ENCODE measurements at regions not wholly inside any gene's neighbourhood (a gene's known extent, or its start where the extent isn't known, plus 50 kb on each side); places are given as distances from the start of the nearest gene placed in this dataset.
"Not testable (repeated sequence)": the region's sequence is repeated elsewhere in the genome, so short reads cannot be mapped to it uniquely, and the experiment has no call there.

DNA sequence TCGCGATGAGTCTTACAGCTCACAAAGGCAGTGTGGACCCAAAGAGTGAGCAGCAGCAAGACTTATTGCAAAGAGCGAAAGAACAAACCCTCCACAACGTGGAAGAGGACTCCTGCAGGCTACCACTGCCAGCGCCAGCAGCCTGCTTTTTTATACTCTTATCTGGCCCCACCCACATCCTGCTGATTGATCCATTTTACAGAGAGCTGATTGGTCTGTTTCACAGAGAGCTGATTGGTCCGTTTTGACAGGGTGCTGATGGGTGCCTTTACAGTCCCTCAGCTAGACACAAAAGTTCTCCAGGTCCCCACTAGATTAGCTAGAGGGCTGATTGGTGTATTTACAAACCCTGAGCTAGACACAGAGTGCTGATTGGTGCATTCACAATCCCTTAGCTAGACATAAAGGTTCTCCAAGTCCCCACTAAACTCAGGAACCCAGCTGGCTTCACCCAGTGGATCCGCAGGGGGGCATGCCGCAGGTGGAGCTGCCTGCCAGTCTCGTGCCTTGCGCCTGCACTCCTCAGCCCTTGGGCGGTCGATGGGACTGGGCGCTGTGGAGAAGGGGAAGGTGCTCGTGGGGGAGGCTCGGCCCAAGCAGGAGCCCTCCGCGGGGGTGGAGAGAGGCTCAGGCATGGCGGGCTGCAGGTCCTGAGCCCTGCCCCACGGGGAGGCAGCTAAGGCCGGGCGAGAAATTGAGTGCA is 75.7 kb downstream of the QDPR start:
- ATAC-seq; intact Hi-C loops (cut with DNase I, micrococcal nuclease); DNase-seq: not testable (repeated sequence)

- intact Hi-C loops (cut with DNase I, micrococcal nuclease), result no loop called here
- DNase-seq (no peak), ATAC-seq (no peak)
Measured at GRCh38 chr4:17433827-17434226, 78.1 kb downstream of the QDPR start.

DNA sequence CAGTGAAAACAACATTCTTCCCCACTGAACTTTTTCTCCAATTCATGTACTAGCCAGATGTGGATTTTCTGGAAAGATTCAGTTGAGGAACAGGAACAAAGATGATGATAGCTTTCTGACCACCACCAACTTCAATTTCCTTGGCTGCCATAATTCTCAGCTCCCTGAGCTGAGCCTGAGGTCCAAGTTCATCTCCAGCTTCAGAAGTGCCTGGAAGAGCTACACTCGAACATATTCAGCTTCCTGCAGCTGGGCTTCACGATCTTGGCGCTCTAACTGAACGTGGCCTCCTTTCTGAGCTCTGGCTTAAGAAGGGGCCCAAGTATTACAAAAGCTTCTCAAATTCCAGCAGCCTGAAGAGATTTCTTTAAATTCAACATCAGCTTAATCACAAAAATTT is 83.9 kb downstream of the QDPR start:
- intact Hi-C loops (cut with DNase I, micrococcal nuclease), result no loop called here
- ATAC-seq, result no peak

GRCh38 chr4:17426222-17426621 is 85.7 kb downstream of the QDPR start:
- DNase-seq (no peak), ATAC-seq (no peak)
- intact Hi-C loops (cut with DNase I, micrococcal nuclease), result no loop called here

More for the DNA sequence above, 83.9 kb downstream of the QDPR start:
- no peak for DNase-seq

GRCh38 chr4:17418010-17418409 is 93.9 kb downstream of the QDPR start:
- ATAC-seq (no peak), DNase-seq (no peak)
- intact Hi-C loops (cut with DNase I, micrococcal nuclease), result no loop called here

DNA sequence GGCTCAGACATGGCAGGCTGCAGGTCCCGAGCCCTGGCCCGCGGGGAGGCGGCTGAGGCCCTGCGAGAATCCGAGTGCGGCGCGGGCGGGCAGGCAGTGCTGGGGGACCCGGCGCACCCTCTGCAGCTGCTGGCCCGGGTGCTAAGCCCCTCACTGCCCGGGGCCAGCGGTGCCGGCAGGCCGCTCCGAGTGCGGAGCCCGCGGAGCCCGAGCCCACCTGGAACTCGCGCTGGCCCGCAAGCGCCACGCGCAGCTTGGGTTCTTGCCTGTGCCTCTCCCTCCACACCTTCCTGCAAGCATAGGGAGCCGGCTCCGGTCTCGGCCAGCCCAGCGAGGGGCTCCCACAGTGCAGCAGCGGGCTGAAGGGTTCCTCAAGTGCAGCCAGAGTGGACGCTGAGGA is 97.5 kb downstream of the QDPR start:
- intact Hi-C loops (cut with DNase I, micrococcal nuclease), result no loop called here
- no peak for DNase-seq
- ATAC-seq, result no peak

GRCh38 chr4:17400686-17401085 is 111.2 kb downstream of the QDPR start:
- ATAC-seq, result no peak
- intact Hi-C loops (cut with DNase I, micrococcal nuclease), result no loop called here
- DNase-seq, result no peak

GRCh38 chr4:17398805-17399204 is 113.1 kb downstream of the QDPR start:
- intact Hi-C loops (cut with DNase I, micrococcal nuclease), result no loop called here
- DNase-seq (no peak), ATAC-seq (no peak)

DNA sequence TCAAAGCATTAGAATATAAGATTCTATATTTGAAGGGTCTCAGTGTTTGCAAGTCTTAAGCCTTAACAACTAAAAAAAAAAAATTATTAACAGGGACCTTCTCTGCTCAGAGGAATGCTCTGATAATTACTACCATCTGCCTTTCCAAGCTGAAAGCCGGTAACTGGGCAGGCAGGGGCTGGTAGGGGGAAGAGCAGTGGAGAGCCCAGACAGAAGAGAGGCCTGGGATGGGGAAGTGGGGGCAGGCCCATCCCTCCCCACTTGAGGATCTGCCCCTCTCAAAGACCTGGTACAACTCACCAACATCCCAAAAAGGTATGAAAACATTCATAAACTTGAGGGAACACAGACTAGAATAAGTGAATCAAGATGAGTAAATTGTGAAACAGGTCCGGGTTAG is 113.9 kb downstream of the QDPR start:
- ATAC-seq, result no peak
- intact Hi-C loops (cut with DNase I, micrococcal nuclease), result no loop called here
- DNase-seq, result no peak

- ATAC-seq, result no peak
- DNase-seq, result no peak
- intact Hi-C loops (cut with DNase I, micrococcal nuclease), result no loop called here
Measured at GRCh38 chr4:17397611-17398010, 114.3 kb downstream of the QDPR start.

- intact Hi-C loops (cut with DNase I, micrococcal nuclease), result no loop called here
- no peak for DNase-seq
- ATAC-seq, result peak; percentile 45
Measured at GRCh38 chr4:17385403-17385802, 126.5 kb downstream of the QDPR start.

DNA sequence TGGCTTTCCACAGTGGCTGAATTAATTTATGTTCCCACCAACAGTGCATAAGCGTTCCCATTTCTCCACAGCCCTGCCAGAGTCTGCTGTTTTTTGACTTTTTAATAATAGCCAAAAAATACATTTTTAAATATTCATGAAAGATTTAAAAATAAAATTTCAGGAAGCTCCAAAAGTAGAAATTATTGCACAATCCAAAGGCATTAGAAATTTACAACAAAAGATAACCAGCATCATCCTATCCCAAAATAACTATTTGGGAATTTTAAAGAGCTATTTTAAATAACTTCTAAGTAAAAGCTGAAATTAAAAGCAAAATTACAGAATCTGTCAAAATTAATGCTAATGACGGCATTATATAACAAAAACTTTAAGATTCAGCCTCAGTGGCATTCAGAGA is 131.5 kb downstream of the QDPR start:
- ATAC-seq, result no peak
- DNase-seq, result no peak

DNA sequence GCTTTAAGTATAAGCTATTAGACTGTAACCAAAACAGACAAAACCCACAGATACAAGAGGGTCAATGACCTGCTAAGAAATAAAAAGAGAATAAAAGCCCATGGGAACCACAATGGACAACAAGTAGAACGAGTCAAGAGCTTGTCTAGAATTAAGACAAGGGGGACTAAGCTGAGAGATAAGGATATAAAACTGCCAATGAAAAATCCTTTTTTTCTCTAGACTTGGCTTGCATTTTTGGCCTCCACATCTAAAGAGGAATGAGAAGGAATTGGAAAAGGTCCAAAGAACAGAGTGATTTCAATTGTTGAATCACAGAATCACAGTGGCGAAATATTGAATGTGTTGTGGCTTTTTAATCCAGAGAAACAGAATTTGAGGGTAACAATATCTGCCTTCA is 135.7 kb downstream of the QDPR start:
- ATAC-seq (no peak), DNase-seq (no peak)
- intact Hi-C loops (cut with DNase I, micrococcal nuclease), result no loop called here

More for the DNA sequence above, 131.5 kb downstream of the QDPR start:
- intact Hi-C loops (cut with DNase I, micrococcal nuclease), result no loop called here

DNA sequence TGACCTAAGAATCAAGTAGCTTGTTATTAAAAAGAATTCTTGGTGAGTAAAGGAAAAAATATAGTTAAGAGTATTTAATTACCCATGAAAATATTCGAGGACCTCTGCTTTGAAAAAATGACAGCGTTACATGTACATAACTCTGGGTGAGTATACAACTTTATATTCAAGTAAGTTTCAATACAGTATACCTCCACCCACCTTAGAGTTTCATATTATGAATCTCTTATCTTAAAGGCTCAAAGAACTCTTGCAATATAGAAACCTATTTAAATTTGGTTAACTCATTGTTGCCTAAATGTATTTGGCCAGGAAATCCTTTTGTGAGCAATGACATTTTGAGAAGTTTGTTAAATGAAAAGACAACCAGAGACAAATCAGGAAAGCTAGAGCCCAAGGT is 138.2 kb downstream of the QDPR start:
- intact Hi-C loops (cut with DNase I, micrococcal nuclease), result no loop called here
- DNase-seq (no peak), ATAC-seq (no peak)

DNA sequence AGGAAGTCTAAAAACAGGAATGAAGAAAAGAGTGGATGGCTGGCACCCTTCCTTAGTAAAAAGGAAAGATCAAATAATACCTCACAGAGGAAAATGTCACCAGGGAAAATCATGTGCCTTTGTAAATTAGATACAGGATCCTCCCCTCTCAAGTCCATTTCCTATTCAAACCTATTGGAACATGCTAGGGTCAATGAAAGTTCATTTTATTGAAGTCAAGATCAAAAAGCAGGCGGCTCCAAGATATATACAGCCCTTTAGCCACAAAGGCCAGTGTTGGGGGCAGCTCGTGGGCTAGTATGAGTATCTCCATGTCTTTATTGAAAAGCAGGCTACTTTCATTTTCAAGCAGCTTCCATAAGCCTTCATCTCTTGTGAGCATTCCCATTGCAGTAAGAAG is 141.1 kb downstream of the QDPR start:
- no peak for DNase-seq
- no peak for ATAC-seq
- intact Hi-C loops (cut with DNase I, micrococcal nuclease), result no loop called here

GRCh38 chr4:17368408-17368807 is 143.5 kb downstream of the QDPR start:
- ATAC-seq (no peak), DNase-seq (no peak)
- intact Hi-C loops (cut with DNase I, micrococcal nuclease), result no loop called here

DNA sequence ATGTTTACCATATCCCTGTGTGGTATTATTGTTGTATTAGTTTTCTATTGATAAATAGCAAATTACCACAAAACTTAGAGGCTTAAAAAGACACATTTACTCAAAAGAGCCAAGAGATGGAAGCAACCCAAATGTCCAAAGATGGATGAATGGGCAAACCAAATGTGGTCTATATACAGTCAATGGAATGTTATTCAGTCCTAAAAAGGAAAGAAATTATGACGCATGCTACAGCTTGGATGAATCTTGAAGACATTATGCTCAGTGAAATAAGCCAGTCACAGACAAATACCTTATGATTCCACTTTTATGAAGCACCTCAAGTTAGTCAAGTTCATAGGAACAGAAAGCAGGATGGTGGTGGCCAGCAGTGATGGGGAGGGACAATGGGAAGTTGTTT is 144.7 kb downstream of the QDPR start:
- DNase-seq, result no peak
- ATAC-seq, result no peak
- intact Hi-C loops (cut with DNase I, micrococcal nuclease), result no loop called here

DNA sequence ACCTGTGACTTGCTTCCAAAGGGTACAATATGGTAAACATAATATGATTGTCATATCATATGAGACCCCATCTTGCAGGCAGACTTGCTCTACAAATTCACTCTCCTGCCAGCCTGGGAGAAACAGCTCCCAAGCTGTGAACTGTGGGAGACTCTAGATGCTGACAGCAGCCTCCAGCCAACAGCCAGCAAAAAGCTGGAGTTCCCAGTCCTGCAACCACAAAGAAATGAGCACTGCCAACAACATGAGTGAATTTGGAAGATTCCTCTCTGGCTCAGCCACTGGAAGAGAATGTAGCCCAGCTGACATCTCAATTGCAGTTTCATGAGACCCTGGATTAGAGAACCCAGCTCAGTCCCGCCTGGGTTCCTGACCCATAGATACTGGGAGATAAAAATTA is 145.4 kb downstream of the QDPR start:
- intact Hi-C loops (cut with DNase I, micrococcal nuclease), result no loop called here
- no peak for ATAC-seq
- no peak for DNase-seq

DNA sequence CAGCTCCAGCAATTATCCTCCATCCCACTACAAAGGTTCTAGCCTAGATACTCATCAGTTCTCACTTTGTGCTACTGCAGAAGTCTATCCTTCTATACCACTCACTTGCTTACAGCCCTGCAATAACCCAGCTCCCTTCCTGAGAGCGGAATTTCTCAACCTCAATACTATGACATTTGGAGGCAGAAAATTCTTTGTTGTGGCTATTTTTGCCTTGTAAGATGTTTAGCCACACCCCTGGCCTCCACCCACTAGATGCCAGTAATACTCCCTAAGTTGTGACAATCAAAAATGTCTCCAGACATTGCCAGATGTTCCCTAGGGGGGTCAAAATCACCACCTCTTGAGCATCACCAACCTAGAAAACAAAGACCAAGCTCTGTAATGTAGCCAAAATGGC is 149.5 kb downstream of the QDPR start:
- ATAC-seq (no peak), DNase-seq (no peak)
- intact Hi-C loops (cut with DNase I, micrococcal nuclease), result no loop called here

DNA sequence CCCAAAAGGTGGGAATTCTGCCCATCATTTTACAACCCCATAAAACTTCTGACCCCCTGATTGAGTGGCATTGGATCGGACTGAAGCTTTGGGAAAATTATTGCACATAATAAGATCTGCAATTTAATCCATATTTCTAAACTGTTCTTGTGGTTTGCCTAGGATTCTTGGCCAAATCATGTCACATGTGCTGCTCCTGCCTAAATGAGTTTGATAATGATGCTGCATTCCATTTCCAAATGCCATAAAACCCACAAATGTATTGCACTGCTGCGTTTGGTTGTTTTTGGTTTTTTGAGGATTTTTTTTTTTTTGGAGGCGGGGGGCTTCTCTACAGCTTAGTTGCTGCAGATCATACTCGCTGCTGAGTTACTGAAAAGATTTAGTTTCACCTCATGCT is 153.6 kb downstream of the QDPR start:
- intact Hi-C loops (cut with DNase I, micrococcal nuclease), result no loop called here
- ATAC-seq (no peak), DNase-seq (no peak)

DNA sequence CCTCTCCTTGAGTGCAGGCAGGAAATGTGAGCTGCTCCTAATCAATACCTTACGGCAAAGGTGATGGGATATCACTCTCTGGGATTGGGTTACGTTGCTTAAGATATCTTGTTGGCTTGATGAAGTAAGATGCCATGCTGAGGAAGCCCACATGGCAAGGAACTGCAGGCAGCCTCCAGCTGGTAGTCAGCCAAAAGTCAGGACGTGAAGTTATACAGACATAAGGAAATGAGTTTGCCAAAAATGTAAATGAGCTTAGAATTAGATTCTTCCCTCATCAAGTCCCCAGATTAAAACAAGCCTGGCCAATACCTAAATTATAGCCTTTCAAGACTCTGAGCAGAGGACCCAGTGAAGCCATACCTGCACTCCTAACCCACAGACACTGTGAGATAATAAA is 155.0 kb downstream of the QDPR start:
- intact Hi-C loops (cut with DNase I, micrococcal nuclease), result no loop called here
- DNase-seq (no peak), ATAC-seq (no peak)

Data from left colon (tissue), 2 donors.